HCT116 (cell line): ENCODE measurements at regions not wholly inside any gene's neighbourhood (a gene's known extent, or its start where the extent isn't known, plus 50 kb on each side); places are given as distances from the start of the nearest gene placed in this dataset.
"Not testable (repeated sequence)": the region's sequence is repeated elsewhere in the genome, so short reads cannot be mapped to it uniquely, and the experiment has no call there.

Experiments used
- ATAC-seq: fragments of 200-7000 bp; cut with Tn5 transposase; 2 replicates; pipeline ENCODE4 v1.9.1; 2020; ENCODE audit warnings: mild to moderate bottlenecking, moderate library complexity
- BruUV-seq: library from RNA; stranded (reverse); fragments of 400-500 nt; replicated peaks from 2 replicates; lab custom pipeline; 2021; lab: Mats Ljungman, UMichigan
- CTCF ChIA-PET: fragments of 300-600 bp; sonication (Branson Sonifier 250); formaldehyde crosslinking; loops from one replicate; lab custom pipeline; 2021; ENCODE audit warnings: antibody characterized with exemption; lab: Charles Lee
- POLR2A ChIA-PET: fragments of 300-600, 350-600 bp; sonication (Branson Sonifier 250); formaldehyde crosslinking; loops from one replicate; lab custom pipeline; 2021; ENCODE audit warnings: antibody characterized with exemption; lab: Charles Lee
- RAD21 ChIA-PET, 2 experiments: fragments of 300-600 bp; sonication (Branson Sonifier 250); formaldehyde crosslinking; loops; one replicate each; lab custom pipeline; 2023; ENCODE audit warnings: low total read pairs in 2 of 2; ENCODE audit not compliant: uncharacterized antibody in 2 of 2, unreplicated experiment in 2 of 2, low non-redundant PET in 1 of 2; lab: Charles Lee
- DNase-seq: peaks from one replicate; pipeline ENCODE4 v3.0.0-alpha.2; 2010; ENCODE audit warnings: low read depth, low spot score
- H2AFZ ChIP-seq: fragments of 200-600 bp; shearing (Covaris generic), sonication (generic); 2 replicates; pipeline ENCODE4 v1.6.1; 2017; ENCODE audit warnings: low read depth, mixed run types, mixed read lengths, antibody characterized with exemption, low read length; ENCODE audit not compliant: poor library complexity, severe bottlenecking
- H3K27ac ChIP-seq: 2 replicates; pipeline ENCODE4 v1.5.1; 2012; ENCODE audit warnings: low read depth, low read length
- H3K27me3 ChIP-seq: fragments of 200-600 bp; sonication (generic); 2 replicates; pipeline ENCODE4 v1.6.1; 2016; ENCODE audit warnings: mixed run types, low read length, mixed read lengths; ENCODE audit not compliant: insufficient read depth
- H3K36me3 ChIP-seq, 2 experiments: fragments of 200-500 bp in 1 of 2; fragments of 200-600 bp in 1 of 2; sonication (Bioruptor generic) in 1 of 2; sonication (generic) in 1 of 2; 2 replicates each; pipeline versions ENCODE4 v1.5.1 to v1.6.1; 2014 to 2016; ENCODE audit warnings: low read length in 2 of 2, inconsistent platforms in 1 of 2, mixed read lengths in 1 of 2, mixed run types in 1 of 2; ENCODE audit not compliant: insufficient read depth in 2 of 2, control insufficient read depth in 1 of 2
- H3K4me1 ChIP-seq, 2 experiments: fragments of 200-600 bp in 1 of 2; sonication (generic) in 1 of 2; 2 replicates each; pipeline versions ENCODE4 v1.5.1 to v1.6.1; 2012 to 2017; ENCODE audit warnings: low read length in 2 of 2, inconsistent platforms in 1 of 2, mild to moderate bottlenecking in 1 of 2, mixed read lengths in 1 of 2, mixed run types in 1 of 2, moderate library complexity in 1 of 2; ENCODE audit not compliant: insufficient read depth in 2 of 2, control insufficient read depth in 1 of 2
- H3K4me2 ChIP-seq: fragments of 200-600 bp; sonication (generic); 2 replicates; pipeline ENCODE4 v1.6.1; 2017; ENCODE audit warnings: mixed run types, low read length, mixed read lengths
- H3K4me3 ChIP-seq, 2 experiments: fragments of 200-600 bp in 1 of 2; sonication (generic) in 1 of 2; replicated peaks in 1 of 2; 2 replicates each; pipeline ENCODE4 v1.5.1; 2011 to 2016; ENCODE audit warnings: low read length in 2 of 2, control low read depth in 1 of 2, low read depth in 1 of 2, mild to moderate bottlenecking in 1 of 2, mixed read lengths in 1 of 2, mixed run types in 1 of 2
- H3K79me2 ChIP-seq: fragments of 200-600 bp; sonication (generic); 2 replicates; pipeline ENCODE4 v1.6.1; 2017; ENCODE audit warnings: mild to moderate bottlenecking, mixed run types, low read length, moderate library complexity, mixed read lengths; ENCODE audit not compliant: insufficient read depth
- H3K9ac ChIP-seq: fragments of 200-600 bp; sonication (generic); 2 replicates; pipeline ENCODE4 v1.6.1; 2016; ENCODE audit warnings: low read length, mixed read lengths
- H3K9me2 ChIP-seq: fragments of 200-600 bp; sonication (generic), shearing (Covaris generic); 2 replicates; pipeline ENCODE4 v1.6.1; 2017; ENCODE audit warnings: mixed run types, mild to moderate bottlenecking, moderate library complexity; ENCODE audit not compliant: insufficient read depth
- H3K9me3 ChIP-seq, 2 experiments: fragments of 200-500 bp in 1 of 2; fragments of 200-600 bp in 1 of 2; sonication (Bioruptor generic) in 1 of 2; sonication (generic) in 1 of 2; 2 replicates each; pipeline ENCODE4 v1.6.1; 2014 to 2017; ENCODE audit warnings: low read length in 2 of 2, mixed read lengths in 2 of 2, inconsistent platforms in 1 of 2, low read depth in 1 of 2, mild to moderate bottlenecking in 1 of 2, mixed run types in 1 of 2, moderate library complexity in 1 of 2; ENCODE audit not compliant: control insufficient read depth in 1 of 2, insufficient read depth in 1 of 2
- H4K20me1 ChIP-seq: fragments of 200-600 bp; sonication (generic), shearing (Covaris generic); 2 replicates; pipeline ENCODE4 v1.6.1; 2017; ENCODE audit warnings: mixed run types, mild to moderate bottlenecking, moderate library complexity; ENCODE audit not compliant: insufficient read depth
- CTCF ChIP-seq, 3 experiments: fragments of 200-600 bp in 1 of 3; sonication (generic) in 1 of 3; IDR thresholded peaks in 2 of 3; conservative IDR thresholded peaks in 1 of 3; 2 replicates each; pipeline ENCODE4 v1.5.1; 2012 to 2017; ENCODE audit warnings: low read depth in 2 of 3, low read length in 2 of 3, antibody characterized with exemption in 1 of 3, borderline replicate concordance in 1 of 3, control low read depth in 1 of 3, mild to moderate bottlenecking in 1 of 3, mixed read lengths in 1 of 3, mixed run types in 1 of 3, moderate library complexity in 1 of 3; ENCODE audit not compliant: insufficient read depth in 1 of 3
- intact Hi-C: fragments of 100-400 bp; cut with micrococcal nuclease; formaldehyde crosslinking; loops from 2 replicates; pipeline ENCODE4 v1.10.0; 2022

- TF ChIP-seq CTCF (IDR thresholded peaks at IDR 0.05 in 2 of 3, conservative IDR thresholded peaks at IDR 0.05 in 1 of 3; ENCODE audit: borderline replicate concordance in 1 of 3, insufficient read depth in 1 of 3, low read depth in 2 of 3, low read length in 2 of 3), result no peak
- TF ChIP-seq, all 23 proteins: peak for 0
Observed at GRCh38 chr16:60363566-60363965, 1629.5 kb upstream of the GOT2 start (continued).

- H3K4me2 ChIP-seq, H2AFZ ChIP-seq, BruUV-seq, H3K27me3 ChIP-seq, H3K27ac ChIP-seq, H3K9me2 ChIP-seq, CTCF ChIA-PET, H3K36me3 ChIP-seq, POLR2A ChIA-PET, ATAC-seq, H4K20me1 ChIP-seq, DNase-seq, H3K9ac ChIP-seq, RAD21 ChIA-PET, intact Hi-C loops, H3K4me3 ChIP-seq, H3K79me2 ChIP-seq, H3K4me1 ChIP-seq: not testable (repeated sequence)
- H3K9me3 ChIP-seq, result peaks cover 0 to 23% of the 10 kb centered on the region in 2 experiments; a peak in 2 of 4 replicates
Observed at GRCh38 chr16:60359866-60360265, 1625.8 kb upstream of the GOT2 start.

GRCh38 chr16:60359412-60359811 is 1625.3 kb upstream of the GOT2 start:
- H3K9ac ChIP-seq, POLR2A ChIA-PET, intact Hi-C loops, H3K9me2 ChIP-seq, ATAC-seq, H4K20me1 ChIP-seq, H3K27me3 ChIP-seq, H3K36me3 ChIP-seq, H3K4me1 ChIP-seq, CTCF ChIA-PET, H3K79me2 ChIP-seq, RAD21 ChIA-PET, BruUV-seq, H2AFZ ChIP-seq, H3K27ac ChIP-seq, DNase-seq, H3K4me2 ChIP-seq, H3K4me3 ChIP-seq: not testable (repeated sequence)
- H3K9me3 ChIP-seq, result peaks cover 2 to 23% of the 10 kb centered on the region in 2 experiments; a peak in 2 of 4 replicates

- BruUV-seq, CTCF ChIA-PET, DNase-seq, H3K36me3 ChIP-seq, POLR2A ChIA-PET, H3K27ac ChIP-seq, H3K79me2 ChIP-seq, H3K4me2 ChIP-seq, intact Hi-C loops, H2AFZ ChIP-seq, H3K4me3 ChIP-seq, ATAC-seq, H3K9me2 ChIP-seq, H4K20me1 ChIP-seq, H3K27me3 ChIP-seq, H3K9ac ChIP-seq, H3K4me1 ChIP-seq, RAD21 ChIA-PET: not testable (repeated sequence)
- H3K9me3 ChIP-seq, result peaks cover 9 to 16% of the 10 kb centered on the region in 2 experiments; a peak in 2 of 4 replicates
Observed at GRCh38 chr16:60357876-60358522, 1623.9 kb upstream of the GOT2 start.
